Motor neuron (in vitro differentiated cells): ENCODE measurements at regions not wholly inside any gene's neighbourhood (a gene's known extent, or its start where the extent isn't known, plus 50 kb on each side); places are given as distances from the start of the nearest gene placed in this dataset.

Experiments
- ATAC-seq, 8 experiments: fragments of 200-7000 bp; cut with Tn5 transposase; replicated peaks in 6 of 8; 2 replicates each; pipeline ENCODE4 v1.8.0; 2021; ENCODE audit warnings: mild to moderate bottlenecking in 8 of 8, moderate library complexity in 8 of 8
- H3K27ac ChIP-seq, 2 donors: fragments of 250-450 bp; sonication (Bioruptor Pico); 2 replicates each; pipeline ENCODE4 v1.9.0; 2021; ENCODE audit warnings: antibody characterized with exemption in 2 of 2, mild to moderate bottlenecking in 2 of 2, moderate library complexity in 1 of 2
- H3K4me1 ChIP-seq, 2 donors: fragments of 250-450 bp; sonication (Bioruptor Pico); replicated peaks in 1 of 2; 2 replicates each; pipeline ENCODE4 v1.6.1; 2021; ENCODE audit warnings: antibody characterized with exemption in 2 of 2, mild to moderate bottlenecking in 2 of 2, moderate library complexity in 1 of 2
- H3K4me3 ChIP-seq, 5 donors: fragments of 250-450 bp; sonication (Bioruptor Pico); 2 replicates each; pipeline ENCODE4 v1.9.0; 2021; ENCODE audit warnings: antibody characterized with exemption in 5 of 5, mild to moderate bottlenecking in 5 of 5, moderate library complexity in 4 of 5
- WGBS, 10 experiments: fragments of 450-650 bp; shearing (Covaris generic); methylation state at CpG; one replicate each; pipeline ENCODE4 v1.0.0; 2022; 5-methylcytosine and 5-hydroxymethylcytosine counted together
- in situ Hi-C, 9 experiments: fragments of 400-800 bp; cut with MboI; loops; one replicate each; pipeline ENCODE4 v1.15.0; 2021; ENCODE audit warnings: low sequenced_read_pairs in 9 of 9, low pct_unique_long_range_greater_than_20kb in 2 of 9; ENCODE audit not compliant: unreplicated experiment in 9 of 9

DNA sequence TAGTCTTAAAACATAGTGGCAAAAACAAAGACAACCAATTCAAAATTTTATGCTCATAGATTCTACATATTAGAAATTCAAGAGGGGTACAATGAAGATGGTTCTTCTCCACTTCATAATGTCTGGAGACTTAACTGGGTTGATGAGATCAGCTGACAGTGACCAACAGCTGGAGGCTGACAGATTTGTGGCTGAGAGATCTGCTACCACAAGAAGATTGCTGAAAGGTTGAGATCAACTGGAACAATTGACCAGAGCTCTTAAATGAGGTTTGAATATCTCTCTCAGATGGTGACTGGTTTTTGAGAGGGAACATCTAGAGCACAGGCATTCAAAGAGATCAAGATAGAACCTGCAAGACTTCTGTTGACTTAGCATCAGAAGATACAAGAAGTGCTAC is 254.1 kb upstream of the ARPP21 start:
- Histone ChIP-seq H3K4me1 (peaks cover 5 to 9% of the 10 kb centered on the region in 2 donors), H3K27ac (no peak overlapping the region), H3K4me3 (no peak overlapping the region)
- ATAC-seq, result no peak
- in situ Hi-C loops, result no loop called here

- Histone ChIP-seq H3K27ac (no peak overlapping the region), H3K4me1 (no peaks in the 10 kb centered on the region), H3K4me3 (no peak overlapping the region)
- WGBS, 10 experiments, result 0 to 73% (median 2%) methylated on average over 1 to 2 of the region's 2 CpGs; no CpG with 5 or more reads in 2 of the 10 experiments
- no peak for ATAC-seq
- in situ Hi-C loops, result no loop called here
These were observed 249.4 kb upstream of the ARPP21 start for GRCh38 chr3:35389907-35390306.

GRCh38 chr3:35392187-35392586 is 247.1 kb upstream of the ARPP21 start:
- ATAC-seq, result no peak
- H3K27ac ChIP-seq, result no peak overlapping the region
- H3K4me1 ChIP-seq, result no peaks in the 10 kb centered on the region
- in situ Hi-C loops, result no loop called here
- WGBS, 10 experiments, result 0 to 73% (median 48%) methylated on average over 1 to 4 of the region's 4 CpGs; no CpG with 5 or more reads in 5 of the 10 experiments
- H3K4me3 ChIP-seq, result no peak overlapping the region

DNA sequence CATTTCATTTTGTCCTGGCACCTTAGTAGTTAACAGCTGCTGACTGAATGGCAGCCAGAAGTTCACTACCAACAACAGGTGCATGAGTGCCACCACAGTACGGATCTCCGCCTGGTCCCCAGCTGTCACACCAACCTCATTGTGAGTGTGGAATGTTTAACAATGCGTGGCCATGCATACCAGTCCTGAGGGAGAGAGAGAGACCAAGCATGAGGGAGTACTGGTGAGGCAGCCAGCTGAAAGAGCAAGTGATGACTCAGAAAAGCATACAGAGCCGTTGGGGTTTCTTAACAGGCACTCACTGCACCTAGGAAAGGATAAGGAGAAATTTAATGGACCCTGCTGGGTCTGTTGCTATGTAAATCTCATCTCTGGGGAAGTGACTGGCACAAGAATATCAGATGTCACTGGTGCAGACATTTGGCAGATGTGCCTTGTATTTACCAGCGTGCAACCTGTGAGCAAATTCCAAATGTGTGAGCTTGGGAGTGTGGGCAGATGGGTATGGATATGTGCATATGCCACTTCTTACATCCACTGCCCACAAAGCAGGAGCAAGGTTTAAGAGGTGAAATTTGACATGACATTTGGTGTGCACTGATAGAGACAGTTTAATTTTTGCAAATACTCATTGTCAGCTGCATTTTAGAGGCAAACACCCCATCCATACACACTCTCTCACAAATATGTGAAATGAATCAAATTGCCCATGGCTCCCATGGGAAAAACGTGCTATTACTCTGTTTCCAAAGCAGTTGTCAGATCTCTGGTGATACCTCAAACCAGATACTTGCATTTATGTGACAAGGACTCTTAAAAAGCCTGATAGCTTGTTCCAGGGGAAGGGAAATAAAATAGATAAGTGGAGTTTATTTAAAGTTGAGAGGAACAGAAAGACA is 245.2 kb upstream of the ARPP21 start:
- Histone ChIP-seq H3K4me1 (no peaks in the 10 kb centered on the region), H3K4me3 (no peak overlapping the region), H3K27ac (peak overlapping the region in 1 of 2 donors; percentile 12)
- in situ Hi-C loops, result no loop called here
- WGBS, 10 experiments, result 0 to 56% (median 30%) methylated on average over 1 to 4 of the region's 6 CpGs; no CpG with 5 or more reads in 1 of the 10 experiments
- ATAC-seq, result peak; percentile 60 to 93 (median 80)

DNA sequence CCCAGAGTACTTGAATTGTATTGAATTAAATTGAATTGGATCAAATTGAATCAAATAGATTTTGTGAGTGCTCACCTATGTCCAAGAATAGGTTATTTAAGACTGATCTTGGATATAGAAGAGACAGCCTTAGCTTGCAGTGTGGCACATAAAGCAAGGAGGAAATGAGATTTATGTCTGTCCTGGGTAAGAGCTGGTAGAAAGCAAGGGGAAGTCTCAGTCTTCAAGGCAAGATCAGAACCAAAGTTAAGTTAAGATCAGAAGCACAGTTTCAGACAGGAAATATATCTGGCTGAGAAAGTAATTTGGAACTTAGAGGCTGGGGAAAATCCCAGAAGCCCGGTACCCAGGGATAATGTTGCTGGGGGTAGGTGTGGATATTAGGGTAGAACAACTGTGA is 244.4 kb upstream of the ARPP21 start:
- Histone ChIP-seq H3K4me1 (no peaks in the 10 kb centered on the region), H3K4me3 (no peak overlapping the region), H3K27ac (no peak overlapping the region)
- ATAC-seq, result no peak
- in situ Hi-C loops, result no loop called here
- 11 to 100% (median 75%) methylated on average over 1 of the region's 1 CpG; no CpG with 5 or more reads in 3 of the 10 experiments for WGBS, 10 experiments

- Histone ChIP-seq H3K4me1 (no peaks in the 10 kb centered on the region), H3K4me3 (no peak overlapping the region), H3K27ac (no peak overlapping the region)
- in situ Hi-C loops, result no loop called here
- ATAC-seq, result no peak
These were observed 237.7 kb upstream of the ARPP21 start for GRCh38 chr3:35401671-35402070.

DNA sequence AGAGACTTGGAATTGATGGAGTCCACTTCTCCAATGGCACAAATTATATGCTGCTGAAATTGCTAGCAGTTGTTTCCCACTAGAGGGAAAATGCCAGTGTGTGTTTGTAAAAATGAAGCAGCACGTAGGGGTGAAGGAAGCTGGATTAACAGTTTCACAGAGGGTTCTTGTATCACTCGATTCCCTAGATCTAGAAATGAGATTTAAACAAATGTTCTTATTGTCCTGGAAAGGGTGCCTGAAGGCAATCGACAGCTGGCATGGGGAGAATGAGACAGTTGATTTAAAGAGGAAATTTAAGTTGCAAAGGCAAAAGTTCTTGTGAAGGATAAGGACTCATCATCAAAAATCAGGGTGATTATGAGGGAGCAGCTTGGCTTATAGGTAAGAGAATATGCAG is 234.8 kb upstream of the ARPP21 start:
- Histone ChIP-seq H3K27ac (no peak overlapping the region), H3K4me3 (no peak overlapping the region), H3K4me1 (no peaks in the 10 kb centered on the region)
- WGBS, 10 experiments, result 0 to 96% (median 80%) methylated on average over 1 to 3 of the region's 3 CpGs; no CpG with 5 or more reads in 1 of the 10 experiments
- no peak for ATAC-seq
- in situ Hi-C loops, result no loop called here

DNA sequence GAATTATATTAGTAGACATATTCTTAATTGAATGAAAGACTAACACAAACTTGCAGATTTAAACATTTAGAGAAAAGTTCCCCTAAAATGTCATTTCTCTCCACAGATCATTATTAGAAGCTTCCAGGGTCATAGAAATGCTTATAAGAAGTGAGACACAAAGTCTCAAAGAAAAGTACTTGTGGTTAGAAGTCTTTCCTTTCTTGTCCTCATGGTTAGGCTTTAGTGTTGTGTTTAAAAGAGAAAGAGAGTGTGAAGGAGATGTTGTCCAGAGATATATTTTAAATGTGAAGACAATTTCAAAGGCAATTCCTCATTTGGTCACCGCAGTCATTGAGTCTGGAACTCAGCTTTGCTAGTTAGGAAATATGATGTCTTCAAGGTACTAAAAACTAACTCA is 230.4 kb upstream of the ARPP21 start:
- in situ Hi-C loops, result no loop called here
- H3K4me3 ChIP-seq, result no peak overlapping the region
- H3K27ac ChIP-seq, result no peak overlapping the region
- ATAC-seq, result no peak
- no peaks in the 10 kb centered on the region for H3K4me1 ChIP-seq
- 38 to 100% (median 89%) methylated on average over 1 of the region's 1 CpG; no CpG with 5 or more reads in 5 of the 10 experiments for WGBS, 10 experiments

- ATAC-seq, result no peak
- Histone ChIP-seq H3K4me1 (no peaks in the 10 kb centered on the region), H3K27ac (no peak overlapping the region), H3K4me3 (no peak overlapping the region)
- in situ Hi-C loops, result no loop called here
- 0 to 100% (median 92%) methylated on average over 1 of the region's 1 CpG; no CpG with 5 or more reads in 1 of the 10 experiments for WGBS, 10 experiments
These were observed 229.3 kb upstream of the ARPP21 start for GRCh38 chr3:35409991-35410390.

GRCh38 chr3:35413483-35413882 is 225.8 kb upstream of the ARPP21 start:
- Histone ChIP-seq H3K4me3 (no peak overlapping the region), H3K27ac (no peak overlapping the region), H3K4me1 (peaks cover 0 to 4% of the 10 kb centered on the region in 2 donors)
- in situ Hi-C loops, result no loop called here
- 40 to 100% (median 89%) methylated on average over 1 of the region's 1 CpG; no CpG with 5 or more reads in 4 of the 10 experiments for WGBS, 10 experiments
- no peak for ATAC-seq

DNA sequence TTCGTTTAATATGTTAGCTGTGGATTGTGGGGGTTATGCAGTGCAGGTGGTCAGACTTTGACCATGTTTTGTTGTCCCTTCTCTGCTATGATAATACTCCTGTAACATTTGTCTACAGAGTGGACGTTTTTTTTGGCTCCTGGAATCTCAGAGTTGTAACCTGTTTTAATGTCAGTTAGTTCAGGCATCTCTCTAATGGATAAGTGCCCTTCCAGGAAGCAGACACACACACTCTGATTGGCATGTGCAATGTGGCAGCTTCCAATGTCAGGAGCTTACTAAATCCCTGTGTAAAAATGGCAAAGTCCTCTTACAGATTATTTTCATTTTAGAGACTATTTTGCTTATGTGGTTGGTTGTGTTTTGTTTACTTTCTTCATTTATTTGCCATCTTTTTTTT is 222.2 kb upstream of the ARPP21 start:
- no peak overlapping the region for H3K27ac ChIP-seq
- in situ Hi-C loops, result no loop called here
- WGBS, 10 experiments, result 0 to 78% (median 29%) methylated on average over 1 to 2 of the region's 2 CpGs; no CpG with 5 or more reads in 2 of the 10 experiments
- no peak for ATAC-seq
- peaks cover 0 to 10% of the 10 kb centered on the region in 2 donors for H3K4me1 ChIP-seq
- no peak overlapping the region for H3K4me3 ChIP-seq

- 33 to 100% (median 78%) methylated on average over 1 of the region's 1 CpG; no CpG with 5 or more reads in 3 of the 10 experiments for WGBS, 10 experiments
- Histone ChIP-seq H3K27ac (no peak overlapping the region), H3K4me3 (no peak overlapping the region), H3K4me1 (peaks cover 0 to 10% of the 10 kb centered on the region in 2 donors)
- no peak for ATAC-seq
- in situ Hi-C loops, result no loop called here
These were observed 217.2 kb upstream of the ARPP21 start for GRCh38 chr3:35422101-35422500.

GRCh38 chr3:35422836-35423601 is 216.3 kb upstream of the ARPP21 start:
- in situ Hi-C loops, result no loop called here
- no peak overlapping the region for H3K4me3 ChIP-seq

More at GRCh38 chr3:35422836-35423601, 216.3 kb upstream of the ARPP21 start:
- H3K4me1 ChIP-seq, result peaks cover 0 to 10% of the 10 kb centered on the region in 2 donors
- peak in 2 of 8 experiments; percentile 26 to 38 for ATAC-seq
- no peak overlapping the region for H3K27ac ChIP-seq
- 5 to 100% (median 59%) methylated on average over 1 to 6 of the region's 6 CpGs for WGBS, 10 experiments
